Endothelial cell of umbilical vein (primary cell): ENCODE measurements at regions not wholly inside any gene's neighbourhood (a gene's known extent, or its start where the extent isn't known, plus 50 kb on each side); places are given as distances from the start of the nearest gene placed in this dataset.

Source experiments
- BruUV-seq: library from RNA; stranded (reverse); fragments of 400-500 nt; replicated peaks from 2 replicates; lab custom pipeline; 2021; lab: Mats Ljungman, UMichigan
- CTCF ChIA-PET: fragments of 300-600, 350-600 bp; sonication (Branson Sonifier 250); formaldehyde crosslinking; loops from one replicate; lab custom pipeline; 2021; ENCODE audit warnings: antibody characterized with exemption, inconsistent platforms; lab: Charles Lee
- POLR2A ChIA-PET: fragments of 300-600, 350-600 bp; sonication (Branson Sonifier 250); formaldehyde crosslinking; loops from one replicate; lab custom pipeline; 2021; ENCODE audit warnings: antibody characterized with exemption, inconsistent platforms; lab: Charles Lee
- DNase-seq: peaks from one replicate; pipeline ENCODE4 v3.0.0-alpha.2; 2011; ENCODE audit warnings: low read depth, low spot score
- FAIRE-seq: peaks from 2 replicates; lab custom pipeline; 2011; peaks lifted over from hg19 to GRCh38; lab: Jason Lieb, UNC
- H2AFZ ChIP-seq: 2 replicates; pipeline ENCODE4 v1.6.0; 2012; ENCODE audit warnings: low read depth, low read length, control low read depth, inconsistent platforms
- H3K27ac ChIP-seq: 2 replicates; pipeline ENCODE4 v1.5.1; 2011; ENCODE audit warnings: low read depth, mild to moderate bottlenecking, control low read depth, low read length, moderate library complexity; ENCODE audit not compliant: insufficient read depth
- H3K27me3 ChIP-seq, 2 experiments: 2 replicates each; pipeline versions ENCODE4 v1.6.0 to v1.6.1; 2011; ENCODE audit warnings: low read length in 2 of 2, mixed read lengths in 1 of 2; ENCODE audit not compliant: control insufficient read depth in 2 of 2, insufficient read depth in 2 of 2
- H3K36me3 ChIP-seq, 2 experiments: 2 replicates in 1 of 2; 3 replicates in 1 of 2; pipeline ENCODE4 v1.5.1; 2011; ENCODE audit warnings: low read length in 2 of 2, mild to moderate bottlenecking in 1 of 2, moderate library complexity in 1 of 2; ENCODE audit not compliant: control insufficient read depth in 2 of 2, insufficient read depth in 2 of 2; ENCODE audit errors: extremely low read depth in 1 of 2
- H3K4me1 ChIP-seq: 3 replicates; pipeline ENCODE4 v1.5.1; 2011; ENCODE audit warnings: mild to moderate bottlenecking, low read length; ENCODE audit not compliant: control insufficient read depth, insufficient read depth; ENCODE audit errors: extremely low read depth
- H3K4me2 ChIP-seq: 2 replicates; pipeline ENCODE4 v1.6.1; 2011; ENCODE audit warnings: low read length, control low read depth, mixed read lengths; ENCODE audit not compliant: insufficient read depth
- H3K4me3 ChIP-seq, 3 experiments: fragments of 200-600 bp in 1 of 3; sonication (generic), shearing (Covaris generic) in 1 of 3; replicated peaks in 1 of 3; 2 replicates each; pipeline ENCODE4 v1.5.1; 2011 to 2016; ENCODE audit warnings: control low read depth in 3 of 3, low read length in 3 of 3, mild to moderate bottlenecking in 2 of 3, inconsistent platforms in 1 of 3, low read depth in 1 of 3, moderate library complexity in 1 of 3; ENCODE audit not compliant: insufficient read depth in 1 of 3
- H3K79me2 ChIP-seq: 2 replicates; pipeline ENCODE4 v1.6.0; 2012; ENCODE audit warnings: low read length, inconsistent platforms; ENCODE audit not compliant: control insufficient read depth, insufficient read depth
- H3K9ac ChIP-seq: replicated peaks from 2 replicates; pipeline ENCODE3; 2011; ENCODE audit warnings: low read length, control low read depth; ENCODE audit not compliant: insufficient read depth; ENCODE audit errors: extremely low read depth
- H3K9me1 ChIP-seq: replicated peaks from 3 replicates; pipeline ENCODE4 v1.6.0; 2011; ENCODE audit warnings: mild to moderate bottlenecking, low read length; ENCODE audit not compliant: control insufficient read depth, insufficient read depth; ENCODE audit errors: extremely low read depth
- H3K9me3 ChIP-seq: replicated peaks from 2 replicates; pipeline ENCODE4 v1.5.1; 2012; ENCODE audit warnings: low read length, inconsistent platforms; ENCODE audit not compliant: control insufficient read depth, insufficient read depth
- H4K20me1 ChIP-seq: replicated peaks from 2 replicates; pipeline ENCODE3; 2011; ENCODE audit warnings: mild to moderate bottlenecking, low read length; ENCODE audit not compliant: control insufficient read depth, insufficient read depth; ENCODE audit errors: extremely low read depth
- EZH2 ChIP-seq: IDR thresholded peaks from 2 replicates; pipeline ENCODE4 v1.6.1; 2012; ENCODE audit warnings: borderline replicate concordance, low read depth, mild to moderate bottlenecking, moderate library complexity, low read length, inconsistent platforms; ENCODE audit not compliant: severe bottlenecking
- FOS ChIP-seq: IDR thresholded peaks from 2 replicates; pipeline ENCODE4 v1.6.1; 2011; ENCODE audit warnings: mild to moderate bottlenecking, low read length, moderate library complexity, borderline replicate concordance; ENCODE audit not compliant: insufficient read depth
- GATA2 ChIP-seq: IDR thresholded peaks from 2 replicates; pipeline ENCODE4 v1.7.0; 2011; ENCODE audit warnings: low read depth, mild to moderate bottlenecking, moderate library complexity, mixed read lengths, low read length; ENCODE audit not compliant: insufficient read length, insufficient read depth
- JUN ChIP-seq: IDR thresholded peaks from 2 replicates; pipeline ENCODE4 v1.6.1; 2011; ENCODE audit warnings: borderline replicate concordance, low read depth; ENCODE audit not compliant: insufficient read length, insufficient read depth
- MAX ChIP-seq: IDR thresholded peaks from 2 replicates; pipeline ENCODE4 v1.6.1; 2011; ENCODE audit not compliant: insufficient read depth, insufficient read length
- MYC ChIP-seq: IDR thresholded peaks from one replicate; pipeline ENCODE4 v1.6.1; 2011; ENCODE audit warnings: mild to moderate bottlenecking, low read depth, low read length
- POLR2A ChIP-seq: IDR thresholded peaks from 2 replicates; pipeline ENCODE4 v1.6.1; 2012; ENCODE audit warnings: low read depth, mild to moderate bottlenecking, control low read depth, low read length
- POLR2AphosphoS5 ChIP-seq: IDR thresholded peaks from 2 replicates; pipeline ENCODE4 v1.6.1; 2012; ENCODE audit warnings: low read depth, mild to moderate bottlenecking, control low read depth, low read length, moderate library complexity; ENCODE audit not compliant: insufficient read depth
- dilution Hi-C: fragments of 300-500 bp; cut with MboI; formaldehyde crosslinking; loops from one replicate; pipeline ENCODE4 v1.15.0; 2019; ENCODE audit warnings: low sequenced_read_pairs; ENCODE audit not compliant: extremely low pct_ligation_motif_present
- intact Hi-C: fragments of 100-400 bp; cut with micrococcal nuclease; formaldehyde crosslinking; loops from one replicate; pipeline ENCODE4 v1.10.0; 2022
- TF ChIP-seq, protein P1 (sequence below), 2 donors: IDR thresholded peaks; 1 replicate in 1 of 2; 2 replicates in 1 of 2; pipeline ENCODE4 v1.5.1; 2011; ENCODE audit warnings: low read length in 2 of 2, mild to moderate bottlenecking in 2 of 2, moderate library complexity in 2 of 2, control low read depth in 1 of 2, inconsistent platforms in 1 of 2, low read depth in 1 of 2; ENCODE audit not compliant: insufficient read depth in 1 of 2; ENCODE audit errors: extremely low read depth in 1 of 2

GRCh38 chr12:130053651-130054069, 108.6 kb upstream of the FZD10 start:
- Histone ChIP-seq H3K9ac (no peak overlapping the region), H3K36me3 (no peaks in the 10 kb centered on the region), H4K20me1 (no peaks in the 10 kb centered on the region), H3K27ac (no peak overlapping the region), H3K79me2 (no peaks in the 10 kb centered on the region), H3K4me2 (no peak overlapping the region), H3K9me1 (no peaks in the 10 kb centered on the region), H3K4me1 (no peaks in the 10 kb centered on the region), H3K4me3 (no peak overlapping the region), H3K9me3 (no peaks in the 10 kb centered on the region), H3K27me3 (no peaks in the 10 kb centered on the region), H2AFZ (no peak overlapping the region)
- BruUV-seq, result no TSS peak
- ChIA-PET POLR2A (no interaction called here), CTCF (no interaction called here)
- no peak for FAIRE-seq
- dilution Hi-C loops (no loop called here), intact Hi-C loops (no loop called here)
- no peak for DNase-seq
- TF ChIP-seq MAX (no peak), POLR2A (no peak), POLR2AphosphoS5 (no peak), FOS (no peak), GATA2 (no peak), EZH2 (no peak), MYC (no peak), JUN (no peak)
- TF ChIP-seq, protein P1, sequence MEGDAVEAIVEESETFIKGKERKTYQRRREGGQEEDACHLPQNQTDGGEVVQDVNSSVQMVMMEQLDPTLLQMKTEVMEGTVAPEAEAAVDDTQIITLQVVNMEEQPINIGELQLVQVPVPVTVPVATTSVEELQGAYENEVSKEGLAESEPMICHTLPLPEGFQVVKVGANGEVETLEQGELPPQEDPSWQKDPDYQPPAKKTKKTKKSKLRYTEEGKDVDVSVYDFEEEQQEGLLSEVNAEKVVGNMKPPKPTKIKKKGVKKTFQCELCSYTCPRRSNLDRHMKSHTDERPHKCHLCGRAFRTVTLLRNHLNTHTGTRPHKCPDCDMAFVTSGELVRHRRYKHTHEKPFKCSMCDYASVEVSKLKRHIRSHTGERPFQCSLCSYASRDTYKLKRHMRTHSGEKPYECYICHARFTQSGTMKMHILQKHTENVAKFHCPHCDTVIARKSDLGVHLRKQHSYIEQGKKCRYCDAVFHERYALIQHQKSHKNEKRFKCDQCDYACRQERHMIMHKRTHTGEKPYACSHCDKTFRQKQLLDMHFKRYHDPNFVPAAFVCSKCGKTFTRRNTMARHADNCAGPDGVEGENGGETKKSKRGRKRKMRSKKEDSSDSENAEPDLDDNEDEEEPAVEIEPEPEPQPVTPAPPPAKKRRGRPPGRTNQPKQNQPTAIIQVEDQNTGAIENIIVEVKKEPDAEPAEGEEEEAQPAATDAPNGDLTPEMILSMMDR (IDR thresholded peaks at IDR 0.05; ENCODE audit: extremely low read depth in 1 of 2, insufficient read depth in 1 of 2, low read depth in 1 of 2, low read length in 2 of 2), result no peak
